Hematopoietic multipotent progenitor cell treated with erythropoietin and hydrocortisone succinate and interleukin-3 and kit ligand, for 8 days (in vitro differentiated cells): ENCODE measurements at regions not wholly inside any gene's neighbourhood (a gene's known extent, or its start where the extent isn't known, plus 50 kb on each side); places are given as distances from the start of the nearest gene placed in this dataset.
"Not testable (repeated sequence)": the region's sequence is repeated elsewhere in the genome, so short reads cannot be mapped to it uniquely, and the experiment has no call there.

Experiments
- DNase-seq: peaks from one replicate; pipeline ENCODE4 v3.0.0-alpha.2; 2015

GRCh38 chr1:65593516-65593915 lies 173.0 kb downstream of the LEPR start:
- DNase-seq: no peak

DNA sequence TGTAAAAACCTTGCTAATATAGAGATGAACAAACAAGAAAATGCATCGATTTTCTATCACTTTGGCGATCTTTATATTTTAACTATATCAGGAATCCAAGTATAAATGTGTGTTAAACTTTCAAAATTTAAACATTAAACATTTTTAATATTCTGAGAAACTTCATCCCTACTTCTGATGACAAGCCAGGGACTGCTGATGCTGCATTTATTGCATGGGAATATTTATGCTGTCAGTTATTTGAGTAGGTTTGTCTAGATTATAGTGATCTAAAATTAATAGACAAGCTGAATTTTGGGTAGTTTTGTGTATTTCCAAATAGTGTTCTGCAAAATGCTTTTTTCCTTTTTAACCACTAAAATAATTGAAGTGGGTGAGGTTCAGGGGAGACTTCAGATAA lies 175.3 kb downstream of the LEPR start:
- DNase-seq: no peak

GRCh38 chr1:65596768-65597167 lies 176.3 kb downstream of the LEPR start:
- no peak for DNase-seq

GRCh38 chr1:65605621-65606020 lies 185.2 kb downstream of the LEPR start:
- DNase-seq: no peak

- no peak for DNase-seq
Measured at GRCh38 chr1:65606426-65606825, 186.0 kb downstream of the LEPR start.

- no peak for DNase-seq
Measured at GRCh38 chr1:65613884-65614283, 178.8 kb upstream of the PDE4B start.

- no peak for DNase-seq
Measured at GRCh38 chr1:65615859-65616258, 176.8 kb upstream of the PDE4B start.

- not testable (repeated sequence) for DNase-seq
Measured at GRCh38 chr1:65621721-65622120, 171.0 kb upstream of the PDE4B start.

GRCh38 chr1:65623895-65624294 lies 168.8 kb upstream of the PDE4B start:
- no peak for DNase-seq

GRCh38 chr1:65625528-65625927 lies 167.2 kb upstream of the PDE4B start:
- no peak for DNase-seq

DNA sequence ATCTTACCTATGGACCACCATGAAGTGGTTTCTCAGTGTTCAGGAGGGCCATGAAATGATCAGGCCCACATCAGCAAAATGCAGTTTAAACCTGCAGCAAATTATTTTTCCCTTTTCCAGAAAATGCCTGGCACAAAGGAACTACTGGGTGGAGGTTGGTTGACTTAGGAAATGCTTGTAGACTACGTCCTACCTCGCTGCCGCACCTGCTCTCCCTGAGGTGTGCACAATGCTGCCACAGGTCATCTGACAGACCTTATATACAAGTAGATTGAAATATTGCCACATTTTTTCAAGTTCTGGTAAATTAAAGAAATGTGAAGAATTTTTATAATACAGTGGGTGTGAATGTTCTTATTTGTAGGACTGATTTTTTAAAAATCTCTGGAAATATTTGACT lies 166.7 kb upstream of the PDE4B start:
- no peak for DNase-seq

DNA sequence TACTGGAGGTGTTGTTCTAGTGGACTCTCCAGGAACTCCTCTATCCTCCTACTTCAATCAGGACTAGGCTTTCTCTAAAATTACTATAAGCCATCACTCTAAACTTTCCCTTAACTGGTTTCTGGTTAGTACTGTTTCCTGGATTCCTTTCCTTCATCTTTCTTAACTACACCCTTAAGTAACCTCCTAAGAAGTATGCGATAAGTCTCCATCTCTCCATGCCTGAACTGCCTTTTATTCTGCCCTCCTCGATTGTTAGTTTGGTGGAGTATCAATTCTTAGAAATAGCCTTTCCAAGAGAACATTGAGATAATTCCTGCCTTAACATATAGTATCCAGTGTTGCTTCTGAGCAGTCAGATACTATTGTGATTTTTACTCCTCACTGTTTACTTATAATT lies 162.9 kb upstream of the PDE4B start:
- DNase-seq: no peak

- no peak for DNase-seq
Measured at GRCh38 chr1:65630855-65631254, 161.8 kb upstream of the PDE4B start.

GRCh38 chr1:65632235-65632634 lies 160.5 kb upstream of the PDE4B start:
- no peak for DNase-seq

GRCh38 chr1:65640046-65640445 lies 152.6 kb upstream of the PDE4B start:
- no peak for DNase-seq

GRCh38 chr1:65649185-65649584 lies 143.5 kb upstream of the PDE4B start:
- DNase-seq: not testable (repeated sequence)

DNA sequence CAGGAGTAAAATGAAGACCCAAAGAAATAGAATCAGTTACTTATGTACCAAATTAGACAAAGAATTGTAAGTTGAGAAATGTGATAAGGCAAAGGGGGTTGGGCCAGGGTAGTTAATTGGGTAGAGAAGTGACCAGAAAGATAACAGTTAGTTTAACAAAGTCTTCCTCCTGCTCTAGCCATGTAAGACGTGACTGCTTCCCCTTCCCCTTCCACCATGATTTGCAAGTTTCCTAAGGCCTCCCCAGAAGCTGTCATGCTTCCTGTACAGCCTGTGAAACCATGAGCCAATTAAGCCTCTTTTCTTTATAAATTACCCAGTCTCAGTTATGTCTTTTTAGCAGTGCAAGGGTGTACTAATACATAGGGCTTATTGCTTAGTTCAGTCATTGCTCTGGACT lies 142.0 kb upstream of the PDE4B start:
- no peak for DNase-seq

DNA sequence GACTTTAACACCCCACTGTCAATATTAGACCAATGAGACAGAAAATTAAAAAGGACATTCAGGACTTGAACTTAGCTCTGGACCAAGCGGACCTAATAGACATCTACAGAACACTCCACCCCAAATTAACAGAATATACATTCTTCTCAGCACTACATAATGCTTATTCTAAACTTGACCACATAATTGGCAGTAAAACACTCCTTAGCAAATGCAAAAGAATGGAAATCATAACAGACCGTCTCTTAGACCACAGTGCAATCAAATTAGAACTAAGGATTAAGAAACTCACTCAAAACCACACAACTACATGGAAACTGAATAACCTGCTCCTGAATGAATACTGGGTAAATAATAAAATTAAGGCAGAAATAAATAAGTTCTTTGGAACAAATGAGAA lies 138.2 kb upstream of the PDE4B start:
- not testable (repeated sequence) for DNase-seq

GRCh38 chr1:65657609-65658008 lies 135.1 kb upstream of the PDE4B start:
- not testable (repeated sequence) for DNase-seq

- no peak for DNase-seq
Measured at GRCh38 chr1:65658122-65658521, 134.6 kb upstream of the PDE4B start.

- DNase-seq: no peak
Measured at GRCh38 chr1:65668368-65668767, 124.3 kb upstream of the PDE4B start.

DNA sequence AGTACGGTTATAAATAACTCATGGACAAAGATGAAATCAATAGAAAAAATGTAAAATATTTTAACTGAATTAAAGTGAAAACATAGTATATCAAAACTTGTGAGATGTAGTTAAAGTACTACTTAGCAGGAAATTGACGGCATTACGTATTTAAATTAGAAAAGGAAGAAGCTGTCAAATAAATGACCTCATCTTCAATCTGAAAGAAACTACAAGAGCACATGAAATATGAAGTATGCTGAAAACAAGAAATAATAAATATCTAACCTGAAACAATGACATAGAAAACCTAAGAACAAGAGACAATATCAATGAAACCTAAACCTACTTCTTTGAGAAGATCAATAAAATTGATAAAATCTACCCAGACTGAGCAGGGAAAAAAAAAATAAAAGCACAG lies 122.2 kb upstream of the PDE4B start:
- no peak for DNase-seq

DNA sequence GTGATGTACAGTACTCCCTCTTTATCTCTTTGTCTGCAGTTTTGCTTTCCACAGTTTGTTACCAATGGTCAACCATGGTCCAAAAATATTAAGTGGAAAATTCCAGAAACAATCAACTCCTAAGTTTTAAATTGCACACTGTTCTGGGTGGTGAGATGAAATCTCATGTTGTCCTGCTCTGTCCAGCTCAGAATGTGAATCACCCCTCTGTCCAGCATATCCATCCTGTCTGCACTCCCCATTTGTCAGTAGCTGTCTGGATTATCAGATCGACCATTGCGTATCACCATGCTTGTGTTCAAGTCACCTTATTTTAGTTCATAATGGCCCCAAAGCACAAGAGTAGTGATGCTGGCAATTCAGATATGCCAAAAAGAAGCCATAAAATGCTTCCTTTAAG lies 118.2 kb upstream of the PDE4B start:
- no peak for DNase-seq

GRCh38 chr1:65679773-65680172 lies 112.9 kb upstream of the PDE4B start:
- no peak for DNase-seq

DNA sequence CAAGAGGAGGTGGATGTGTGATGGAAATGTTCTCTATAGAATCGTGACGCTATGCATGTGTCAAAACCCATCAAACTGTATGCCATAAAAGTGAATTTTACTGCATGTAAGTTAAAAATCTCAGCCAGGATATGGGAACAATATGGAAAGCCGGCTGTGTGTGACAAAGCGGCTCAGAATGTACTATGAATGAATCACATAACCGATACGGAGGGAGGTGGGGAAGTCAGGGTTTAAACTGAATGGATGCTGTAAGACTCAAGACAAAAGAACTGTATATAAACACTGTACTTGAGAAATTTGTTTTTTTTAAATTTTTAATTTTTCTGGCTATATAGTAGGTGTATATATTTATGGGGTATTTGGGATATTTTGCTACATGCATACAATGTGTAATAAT lies 111.6 kb upstream of the PDE4B start:
- DNase-seq: no peak
